Fibroblast of lung (primary cell): ENCODE measurements at regions not wholly inside any gene's neighbourhood (a gene's known extent, or its start where the extent isn't known, plus 50 kb on each side); places are given as distances from the start of the nearest gene placed in this dataset.
"Not testable (repeated sequence)": the region's sequence is repeated elsewhere in the genome, so short reads cannot be mapped to it uniquely, and the experiment has no call there.

Experiments used
- DNase-seq, 2 donors: peaks; one replicate each; pipeline versions ENCODE4 v3.0.0 to v3.0.0-alpha.2; 2010; ENCODE audit warnings: low read depth in 2 of 2
- H2AFZ ChIP-seq: 2 replicates; pipeline ENCODE4 v1.5.1; 2012; ENCODE audit warnings: low read length, control low read depth, inconsistent platforms
- H3K27ac ChIP-seq: 2 replicates; pipeline ENCODE4 v1.5.1; 2011; ENCODE audit warnings: low read length, control low read depth; ENCODE audit not compliant: insufficient read depth
- H3K27me3 ChIP-seq: 2 replicates; pipeline ENCODE4 v1.5.1; 2011; ENCODE audit warnings: mild to moderate bottlenecking, low read length; ENCODE audit not compliant: control insufficient read depth, insufficient read depth
- H3K36me3 ChIP-seq: 2 replicates; pipeline ENCODE4 v1.5.1; 2011; ENCODE audit warnings: low read length; ENCODE audit not compliant: control insufficient read depth, insufficient read depth
- H3K4me1 ChIP-seq: 2 replicates; pipeline ENCODE4 v1.5.1; 2011; ENCODE audit warnings: low read length; ENCODE audit not compliant: control insufficient read depth, insufficient read depth; ENCODE audit errors: extremely low read depth
- H3K4me2 ChIP-seq: 2 replicates; pipeline ENCODE4 v1.5.1; 2011; ENCODE audit warnings: low read length, control low read depth; ENCODE audit not compliant: insufficient read depth; ENCODE audit errors: extremely low read depth
- H3K4me3 ChIP-seq, 4 experiments: fragments of 200-600 bp in 1 of 4; sonication (generic) in 1 of 4; replicated peaks in 1 of 4; 2 replicates each; pipeline ENCODE4 v1.5.1; 2011 to 2016; ENCODE audit warnings: low read length in 4 of 4, low read depth in 3 of 4, mild to moderate bottlenecking in 3 of 4, control low read depth in 2 of 4, inconsistent platforms in 1 of 4, mixed read lengths in 1 of 4; ENCODE audit not compliant: insufficient read depth in 1 of 4; ENCODE audit errors: control extremely low read depth in 1 of 4
- H3K79me2 ChIP-seq: 2 replicates; pipeline ENCODE4 v1.5.1; 2012; ENCODE audit warnings: mild to moderate bottlenecking, low read length, inconsistent platforms; ENCODE audit not compliant: control insufficient read depth, insufficient read depth
- H3K9ac ChIP-seq: 2 replicates; pipeline ENCODE4 v1.5.1; 2011; ENCODE audit warnings: mild to moderate bottlenecking, low read length, control low read depth; ENCODE audit not compliant: insufficient read depth
- H3K9me3 ChIP-seq: 2 replicates; pipeline ENCODE4 v1.5.1; 2012; ENCODE audit warnings: low read depth, low read length; ENCODE audit not compliant: control insufficient read depth, insufficient read depth
- H4K20me1 ChIP-seq: 2 replicates; pipeline ENCODE4 v1.5.1; 2011; ENCODE audit warnings: low read length; ENCODE audit not compliant: control insufficient read depth, insufficient read depth; ENCODE audit errors: extremely low read depth
- CTCF ChIP-seq, 2 donors: IDR thresholded peaks in 1 of 2; conservative IDR thresholded peaks in 1 of 2; 1 replicate in 1 of 2; 2 replicates in 1 of 2; pipeline ENCODE4 v1.5.1; 2011 to 2012; ENCODE audit warnings: low read length in 2 of 2, control low read depth in 1 of 2, inconsistent platforms in 1 of 2, low read depth in 1 of 2, mild to moderate bottlenecking in 1 of 2
- EZH2 ChIP-seq: IDR thresholded peaks from 2 replicates; pipeline ENCODE4 v1.5.1; 2012; ENCODE audit warnings: low read length, control low read depth, mild to moderate bottlenecking; ENCODE audit errors: missing control alignments

DNA sequence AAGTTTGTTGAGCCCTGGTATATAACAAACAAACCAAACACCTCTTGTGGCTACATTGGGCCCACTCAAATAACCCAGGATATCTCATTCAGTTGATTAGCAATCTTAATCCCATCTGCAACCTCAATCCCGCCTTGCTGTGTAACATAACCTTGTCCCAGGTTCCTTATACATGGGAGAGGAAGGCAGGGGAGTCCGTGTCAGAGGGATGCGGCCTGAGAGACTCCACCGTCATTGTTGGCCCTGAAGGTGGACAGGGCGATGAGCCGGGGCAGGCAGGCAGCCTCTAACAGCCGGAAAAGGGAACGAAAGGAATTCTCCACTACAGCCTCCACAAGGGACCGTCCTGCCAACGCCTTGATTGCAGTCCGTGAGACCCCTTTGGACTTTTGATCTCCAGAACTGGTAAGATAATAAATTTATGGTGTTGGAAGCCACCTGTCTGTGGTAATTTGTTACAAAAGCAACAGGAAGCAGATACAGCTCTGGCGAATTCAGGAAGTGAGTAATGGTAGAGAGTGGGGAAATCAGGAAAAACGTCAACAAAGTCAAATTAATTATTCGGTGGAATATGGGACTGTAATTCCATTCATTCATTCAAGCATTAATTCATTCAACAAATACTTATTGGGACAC, 124.5 kb upstream of the SALL4 start:
- Histone ChIP-seq H2AFZ (no peak overlapping the region), H3K79me2 (no peaks in the 10 kb centered on the region), H3K36me3 (no peaks in the 10 kb centered on the region), H3K9me3 (no peaks in the 10 kb centered on the region), H3K9ac (no peak overlapping the region), H3K4me2 (no peak overlapping the region), H3K4me1 (no peaks in the 10 kb centered on the region), H3K27ac (no peak overlapping the region), H4K20me1 (no peaks in the 10 kb centered on the region), H3K27me3 (no peaks in the 10 kb centered on the region), H3K4me3 (no peak overlapping the region)
- TF ChIP-seq CTCF (conservative IDR thresholded peaks at IDR 0.05 in 1 of 2, IDR thresholded peaks at IDR 0.05 in 1 of 2; ENCODE audit: low read depth in 1 of 2, low read length in 2 of 2), result no peak
- TF ChIP-seq EZH2, result no peak
- no peak for DNase-seq

DNA sequence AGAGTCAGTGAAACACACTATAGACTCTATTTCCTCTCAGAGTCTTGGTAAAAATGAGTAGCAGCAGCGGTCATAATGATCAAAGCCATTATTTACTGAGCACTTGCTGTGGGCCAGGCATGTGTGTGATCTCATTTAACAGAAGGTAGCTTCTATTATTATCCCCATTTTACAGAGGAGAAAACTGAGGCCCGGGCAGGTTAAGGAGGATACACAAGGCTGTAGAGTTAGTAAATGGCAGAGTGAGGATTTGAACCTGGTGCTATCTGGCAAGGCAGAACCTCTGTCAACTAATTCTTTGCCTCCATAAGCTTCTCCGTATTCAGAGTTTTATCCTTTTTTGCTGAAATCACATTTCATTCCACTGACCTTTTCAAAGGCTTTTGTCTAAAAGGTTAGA, 122.2 kb upstream of the SALL4 start:
- Histone ChIP-seq H3K4me2 (no peak overlapping the region), H3K4me1 (no peaks in the 10 kb centered on the region), H4K20me1 (no peaks in the 10 kb centered on the region), H3K9ac (no peak overlapping the region), H3K27me3 (no peaks in the 10 kb centered on the region), H3K4me3 (no peak overlapping the region), H3K27ac (no peak overlapping the region), H3K79me2 (no peaks in the 10 kb centered on the region), H3K9me3 (no peaks in the 10 kb centered on the region), H2AFZ (no peak overlapping the region), H3K36me3 (no peaks in the 10 kb centered on the region)
- no peak for TF ChIP-seq CTCF (conservative IDR thresholded peaks at IDR 0.05 in 1 of 2, IDR thresholded peaks at IDR 0.05 in 1 of 2; ENCODE audit: low read depth in 1 of 2, low read length in 2 of 2)
- no peak for DNase-seq

DNA sequence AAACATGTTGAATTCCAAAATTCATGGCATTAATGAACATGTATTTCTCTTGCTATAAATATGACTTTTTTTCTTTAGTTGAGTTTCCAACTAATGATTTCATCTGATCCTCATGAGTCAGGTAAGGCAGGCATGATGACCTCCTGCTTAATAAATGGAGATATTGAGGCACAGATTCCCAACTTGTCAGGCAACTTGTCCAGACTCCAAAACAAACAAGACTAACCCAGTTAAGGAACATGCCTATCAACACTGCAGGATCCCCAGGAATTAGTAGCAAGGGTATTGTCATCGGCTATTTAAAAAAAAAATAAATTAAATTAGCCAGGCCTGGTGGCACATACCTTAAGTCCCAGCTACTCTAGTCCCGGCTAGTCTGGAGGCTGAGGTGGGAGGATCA, 121.3 kb upstream of the SALL4 start:
- TF ChIP-seq CTCF (conservative IDR thresholded peaks at IDR 0.05 in 1 of 2, IDR thresholded peaks at IDR 0.05 in 1 of 2; ENCODE audit: low read depth in 1 of 2, low read length in 2 of 2) (no peak), EZH2 (no peak)
- Histone ChIP-seq H3K27ac (no peak overlapping the region), H3K4me3 (no peak overlapping the region), H3K27me3 (no peaks in the 10 kb centered on the region), H3K9ac (no peak overlapping the region), H3K79me2 (no peaks in the 10 kb centered on the region), H3K36me3 (no peaks in the 10 kb centered on the region), H3K9me3 (no peaks in the 10 kb centered on the region), H3K4me1 (no peaks in the 10 kb centered on the region), H4K20me1 (no peaks in the 10 kb centered on the region), H3K4me2 (no peak overlapping the region), H2AFZ (no peak overlapping the region)
- DNase-seq, result no peak

DNA sequence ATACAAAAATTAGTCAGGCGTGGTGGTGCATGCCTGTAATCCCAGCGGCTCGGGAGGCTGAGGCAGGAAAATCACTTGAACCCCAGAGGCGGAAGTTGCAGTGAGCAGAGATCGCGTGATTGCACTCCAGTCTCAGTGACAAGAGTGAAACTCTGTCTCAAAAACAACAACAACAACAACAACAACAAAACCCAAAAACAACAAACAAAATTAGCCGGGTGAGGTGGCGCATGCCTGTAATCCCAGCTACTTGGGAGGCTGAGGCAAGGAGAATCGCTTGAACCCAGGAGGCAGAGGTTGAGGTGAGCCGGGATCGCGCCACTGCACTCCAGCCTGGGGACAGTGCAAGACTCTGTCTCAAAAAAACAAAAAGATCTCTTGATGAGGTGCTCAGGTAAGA, 120.5 kb upstream of the SALL4 start:
- not testable (repeated sequence) for H3K27me3 ChIP-seq, H4K20me1 ChIP-seq, H3K4me3 ChIP-seq, H3K4me1 ChIP-seq, H3K9me3 ChIP-seq, H2AFZ ChIP-seq, DNase-seq, H3K4me2 ChIP-seq, H3K27ac ChIP-seq, H3K36me3 ChIP-seq, H3K79me2 ChIP-seq, H3K9ac ChIP-seq
